ENCODE measurements at regions not wholly inside any gene's neighbourhood (a gene's known extent, or its start where the extent isn't known, plus 50 kb on each side); places are given as distances from the start of the nearest gene placed in this dataset.

GRCh38 chr12:126518596-126519200 lies 1453.5 kb downstream of the AACS start:
- TF ChIP-seq GATA3 (IDR thresholded peaks at IDR 0.05; ENCODE audit: low read depth, low read length) (no peak), GATA2 (IDR thresholded peaks at IDR 0.05; ENCODE audit: low read depth, low read length) (no peak)

Measured in SH-SY5Y (cell line).